ENCODE measurements at regions not wholly inside any gene's neighbourhood (a gene's known extent, or its start where the extent isn't known, plus 50 kb on each side); places are given as distances from the start of the nearest gene placed in this dataset.

DNA sequence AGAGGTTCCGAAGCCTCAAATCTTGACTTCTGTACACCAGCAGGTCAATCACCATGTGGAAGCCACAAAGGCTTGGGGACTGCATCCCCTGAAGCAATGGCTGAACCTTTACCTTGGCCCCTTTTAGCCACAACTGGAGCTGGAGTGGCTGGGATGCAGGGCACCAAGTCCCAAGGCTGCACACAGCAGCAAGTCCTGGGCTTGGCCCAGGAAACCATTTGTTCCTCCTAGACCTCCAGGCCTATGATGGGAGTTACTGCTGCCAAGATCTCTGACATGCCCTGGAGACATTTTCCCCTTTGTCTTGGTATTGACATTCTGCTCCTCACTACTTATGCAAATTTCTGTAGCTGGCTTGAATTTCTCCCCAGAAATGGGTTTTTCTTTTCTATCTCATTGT, 285.9 kb downstream of the ASXL3 start:
- no peak for DNase-seq (ENCODE audit: low read depth)
- no peak overlapping the region for H3K4me3 ChIP-seq (replicated peaks; ENCODE audit: low read depth, low read length)
- TF ChIP-seq, protein P1, sequence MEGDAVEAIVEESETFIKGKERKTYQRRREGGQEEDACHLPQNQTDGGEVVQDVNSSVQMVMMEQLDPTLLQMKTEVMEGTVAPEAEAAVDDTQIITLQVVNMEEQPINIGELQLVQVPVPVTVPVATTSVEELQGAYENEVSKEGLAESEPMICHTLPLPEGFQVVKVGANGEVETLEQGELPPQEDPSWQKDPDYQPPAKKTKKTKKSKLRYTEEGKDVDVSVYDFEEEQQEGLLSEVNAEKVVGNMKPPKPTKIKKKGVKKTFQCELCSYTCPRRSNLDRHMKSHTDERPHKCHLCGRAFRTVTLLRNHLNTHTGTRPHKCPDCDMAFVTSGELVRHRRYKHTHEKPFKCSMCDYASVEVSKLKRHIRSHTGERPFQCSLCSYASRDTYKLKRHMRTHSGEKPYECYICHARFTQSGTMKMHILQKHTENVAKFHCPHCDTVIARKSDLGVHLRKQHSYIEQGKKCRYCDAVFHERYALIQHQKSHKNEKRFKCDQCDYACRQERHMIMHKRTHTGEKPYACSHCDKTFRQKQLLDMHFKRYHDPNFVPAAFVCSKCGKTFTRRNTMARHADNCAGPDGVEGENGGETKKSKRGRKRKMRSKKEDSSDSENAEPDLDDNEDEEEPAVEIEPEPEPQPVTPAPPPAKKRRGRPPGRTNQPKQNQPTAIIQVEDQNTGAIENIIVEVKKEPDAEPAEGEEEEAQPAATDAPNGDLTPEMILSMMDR (IDR thresholded peaks at IDR 0.05; ENCODE audit: low read length, missing control alignments) = no peak

DNA sequence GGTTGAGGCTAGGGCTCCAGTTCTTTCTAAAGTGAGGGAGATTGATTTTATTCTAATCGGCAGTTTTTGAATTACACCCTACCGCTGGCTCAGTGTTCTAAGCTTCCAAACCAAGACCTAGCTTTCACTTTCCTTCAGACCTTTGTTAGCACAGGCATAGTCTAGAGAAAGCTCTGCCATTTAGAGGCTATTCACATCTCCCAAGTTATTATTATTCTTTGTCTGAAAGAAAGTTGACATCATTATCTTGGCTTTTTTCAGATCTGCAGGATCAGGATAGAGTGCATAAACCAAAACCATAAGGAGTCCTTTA, 276.8 kb downstream of the ASXL3 start:
- TF ChIP-seq, protein P1 (IDR thresholded peaks at IDR 0.05; ENCODE audit: low read length, missing control alignments) = no peak
- no peak overlapping the region for H3K4me3 ChIP-seq (replicated peaks; ENCODE audit: low read depth, low read length)
- DNase-seq (ENCODE audit: low read depth) = no peak

DNA sequence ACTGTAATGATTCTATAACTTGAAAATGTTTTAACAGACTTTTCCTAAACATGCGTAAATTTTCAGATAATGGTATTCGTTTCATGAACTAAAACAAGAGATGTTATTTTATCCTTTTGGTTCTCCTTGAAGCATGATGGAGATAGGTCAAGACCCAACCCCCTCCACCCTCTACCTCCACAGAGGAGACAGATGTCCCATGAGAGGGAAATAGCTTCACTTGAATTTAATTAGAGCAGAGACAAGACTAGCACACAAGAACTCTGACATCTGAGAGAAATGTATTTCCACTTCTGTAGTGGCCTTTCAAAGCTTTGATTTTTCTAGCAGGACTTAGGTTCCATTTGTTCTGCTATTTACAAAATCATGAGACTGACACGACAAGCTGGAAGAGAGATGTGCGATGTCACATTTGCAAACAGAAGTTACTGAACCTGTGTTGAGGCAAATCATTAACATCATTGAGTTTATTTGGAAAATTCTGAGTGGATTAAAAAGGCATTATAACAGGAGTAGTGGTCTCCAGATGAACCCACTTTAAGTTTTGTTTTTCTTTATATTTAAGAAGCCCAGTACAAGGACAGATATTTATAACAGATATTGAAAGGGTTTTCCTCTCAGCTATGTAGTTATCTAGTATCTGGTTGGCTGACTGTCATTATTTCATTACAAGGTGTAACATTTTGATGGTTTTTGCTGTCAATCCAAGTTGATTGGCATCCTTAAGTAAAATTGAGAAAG, 276.2 kb downstream of the ASXL3 start:
- DNase-seq (ENCODE audit: low read depth) = no peak
- no peak overlapping the region for H3K4me3 ChIP-seq (replicated peaks; ENCODE audit: low read depth, low read length)
- TF ChIP-seq, protein P1 (IDR thresholded peaks at IDR 0.05; ENCODE audit: low read length, missing control alignments) = no peak

DNA sequence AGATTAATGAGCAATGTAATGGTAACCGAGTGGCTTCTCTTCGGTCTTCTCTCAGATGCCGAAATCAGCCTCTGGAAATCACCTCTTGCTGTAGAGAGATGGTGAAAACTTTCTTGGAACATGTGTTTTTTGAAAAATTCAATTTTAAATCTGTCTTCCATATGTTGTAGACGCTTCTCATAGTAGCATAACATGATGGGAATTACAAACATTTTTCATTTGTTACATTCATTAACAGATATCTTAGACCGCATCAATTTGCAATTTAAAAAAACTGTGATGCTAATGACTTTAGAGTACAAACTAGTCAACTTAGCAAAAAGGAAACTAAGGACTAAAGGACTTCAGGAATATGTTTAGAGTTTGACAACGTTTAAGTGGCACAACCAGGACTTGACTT, 275.2 kb downstream of the ASXL3 start:
- H3K4me3 ChIP-seq (replicated peaks; ENCODE audit: low read depth, low read length) = no peak overlapping the region
- DNase-seq (ENCODE audit: low read depth) = no peak
- TF ChIP-seq, protein P1 (IDR thresholded peaks at IDR 0.05; ENCODE audit: low read length, missing control alignments) = no peak

DNA sequence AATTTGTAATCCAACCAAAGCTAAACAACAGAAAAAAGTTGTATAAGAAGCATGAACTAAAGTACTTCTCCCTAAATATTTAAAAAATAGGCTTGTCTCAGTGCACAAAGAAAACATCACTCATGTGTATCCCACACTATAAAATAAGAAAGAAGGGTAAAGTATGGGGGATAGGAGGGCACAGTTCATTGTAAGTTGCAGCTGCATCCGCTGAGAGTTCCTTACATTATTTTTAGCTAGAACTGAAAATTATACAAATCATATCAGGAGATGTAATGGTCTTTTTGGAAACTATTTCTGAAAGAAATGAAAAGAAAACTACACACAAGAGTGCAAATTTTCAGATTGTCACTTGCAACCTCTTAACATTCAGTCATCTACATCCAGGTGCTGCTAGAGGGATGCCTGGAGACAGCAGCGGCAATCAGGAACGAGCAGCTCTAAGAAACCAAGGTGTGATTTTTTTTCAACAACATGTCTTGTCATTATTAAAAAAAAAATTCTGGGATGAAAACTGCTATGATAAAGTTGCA, 273.6 kb downstream of the ASXL3 start:
- TF ChIP-seq, protein P1 (IDR thresholded peaks at IDR 0.05; ENCODE audit: low read length, missing control alignments) = no peak
- H3K4me3 ChIP-seq (replicated peaks; ENCODE audit: low read depth, low read length) = no peak overlapping the region
- no peak for DNase-seq (ENCODE audit: low read depth)

DNA sequence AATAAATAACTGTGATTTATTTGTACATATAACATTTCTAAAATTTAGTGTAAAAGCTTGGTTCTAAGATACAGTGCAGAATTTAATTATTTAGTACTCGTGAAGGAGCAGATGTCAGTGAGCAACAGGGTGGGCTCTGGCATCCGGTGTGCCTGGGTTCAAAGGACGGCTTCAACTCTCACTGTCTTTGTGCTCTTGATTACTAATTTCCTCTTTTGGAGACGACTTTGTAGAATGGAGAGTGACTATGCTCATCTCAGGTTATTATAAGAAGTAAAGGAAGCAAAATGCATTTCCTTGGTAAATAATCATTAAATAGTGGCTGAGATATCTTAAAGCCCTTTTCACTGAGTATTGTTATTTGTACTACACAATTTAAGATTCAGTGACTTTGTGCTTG, 271.7 kb downstream of the ASXL3 start:
- DNase-seq (ENCODE audit: low read depth) = no peak
- TF ChIP-seq, protein P1 (IDR thresholded peaks at IDR 0.05; ENCODE audit: low read length, missing control alignments) = no peak
- no peak overlapping the region for H3K4me3 ChIP-seq (replicated peaks; ENCODE audit: low read depth, low read length)

DNA sequence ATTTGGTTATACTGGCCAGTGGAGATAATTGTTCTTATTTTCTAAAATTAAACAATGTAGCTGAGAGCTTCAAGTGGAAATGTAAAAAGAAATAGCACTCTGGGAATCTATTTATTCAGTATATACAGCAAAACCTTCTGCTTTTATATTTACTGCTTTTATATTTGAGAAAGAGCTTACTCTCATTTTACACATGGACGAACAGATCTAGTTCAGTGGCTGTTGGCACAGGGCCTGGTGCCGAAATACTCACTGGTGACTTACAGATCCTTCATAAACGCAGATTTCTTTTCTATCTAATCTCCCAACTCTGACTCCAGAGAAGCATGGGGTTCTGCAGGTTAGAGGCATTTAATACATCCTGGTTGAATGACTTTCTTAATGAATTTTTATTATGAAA, 266.2 kb downstream of the ASXL3 start:
- DNase-seq (ENCODE audit: low read depth) = no peak
- no peak overlapping the region for H3K4me3 ChIP-seq (replicated peaks; ENCODE audit: low read depth, low read length)
- TF ChIP-seq, protein P1 (IDR thresholded peaks at IDR 0.05; ENCODE audit: low read length, missing control alignments) = no peak
